ENCODE measurements at regions not wholly inside any gene's neighbourhood (a gene's known extent, or its start where the extent isn't known, plus 50 kb on each side); places are given as distances from the start of the nearest gene placed in this dataset.

DNA sequence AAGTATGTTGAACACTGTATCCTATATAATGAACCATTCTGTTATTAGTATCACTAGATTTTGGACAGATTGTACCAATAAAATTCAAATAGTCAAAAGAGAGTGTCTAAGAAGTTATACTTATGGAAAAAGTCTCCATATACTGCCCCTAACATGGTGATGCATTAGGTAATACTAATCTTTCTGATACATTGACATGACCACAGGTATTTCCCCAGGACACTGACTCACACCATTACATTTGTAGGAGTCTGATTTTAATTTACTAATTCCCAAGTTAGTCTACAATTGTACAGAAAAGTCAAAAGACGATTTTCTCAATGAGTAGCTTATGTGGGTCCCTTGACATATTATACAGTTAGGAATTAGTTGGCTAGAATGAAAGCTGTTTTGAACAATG lies 593.8 kb downstream of the ISL1 start:
- TF ChIP-seq, protein P1, sequence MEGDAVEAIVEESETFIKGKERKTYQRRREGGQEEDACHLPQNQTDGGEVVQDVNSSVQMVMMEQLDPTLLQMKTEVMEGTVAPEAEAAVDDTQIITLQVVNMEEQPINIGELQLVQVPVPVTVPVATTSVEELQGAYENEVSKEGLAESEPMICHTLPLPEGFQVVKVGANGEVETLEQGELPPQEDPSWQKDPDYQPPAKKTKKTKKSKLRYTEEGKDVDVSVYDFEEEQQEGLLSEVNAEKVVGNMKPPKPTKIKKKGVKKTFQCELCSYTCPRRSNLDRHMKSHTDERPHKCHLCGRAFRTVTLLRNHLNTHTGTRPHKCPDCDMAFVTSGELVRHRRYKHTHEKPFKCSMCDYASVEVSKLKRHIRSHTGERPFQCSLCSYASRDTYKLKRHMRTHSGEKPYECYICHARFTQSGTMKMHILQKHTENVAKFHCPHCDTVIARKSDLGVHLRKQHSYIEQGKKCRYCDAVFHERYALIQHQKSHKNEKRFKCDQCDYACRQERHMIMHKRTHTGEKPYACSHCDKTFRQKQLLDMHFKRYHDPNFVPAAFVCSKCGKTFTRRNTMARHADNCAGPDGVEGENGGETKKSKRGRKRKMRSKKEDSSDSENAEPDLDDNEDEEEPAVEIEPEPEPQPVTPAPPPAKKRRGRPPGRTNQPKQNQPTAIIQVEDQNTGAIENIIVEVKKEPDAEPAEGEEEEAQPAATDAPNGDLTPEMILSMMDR (IDR thresholded peaks at IDR 0.05; ENCODE audit: insufficient read depth, low read length, poor library complexity, severe bottlenecking), result no peak
- DNase-seq (ENCODE audit: low read depth), result no peak
- no peaks in the 10 kb centered on the region for H3K27me3 ChIP-seq (ENCODE audit: control insufficient read depth, insufficient read depth, low read length)

DNA sequence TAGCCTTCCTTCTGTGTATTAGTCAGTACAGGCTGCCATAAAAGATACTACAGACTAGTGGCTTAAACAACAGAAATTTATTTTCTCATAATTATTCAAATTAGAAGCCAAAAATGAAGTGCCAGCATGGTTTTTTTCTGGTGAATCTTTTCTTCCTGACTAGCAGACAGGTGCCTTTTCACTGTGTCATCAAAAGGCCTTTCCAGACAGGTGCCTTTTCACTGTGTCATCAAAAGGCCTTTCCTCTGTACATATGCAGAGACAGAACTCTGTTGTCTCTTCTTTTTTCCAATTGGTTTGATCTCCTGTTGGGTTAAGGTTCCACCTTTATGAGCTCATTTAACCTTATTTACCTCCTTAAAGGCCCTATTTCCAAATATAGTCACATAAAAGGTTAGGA lies 599.9 kb downstream of the ISL1 start:
- H3K36me3 ChIP-seq (ENCODE audit: control insufficient read depth, insufficient read depth, low read length), result no peaks in the 10 kb centered on the region
- H3K27me3 ChIP-seq (ENCODE audit: control insufficient read depth, insufficient read depth, low read length), result no peaks in the 10 kb centered on the region
- no peak overlapping the region for H3K4me3 ChIP-seq (ENCODE audit: low read depth, low read length)
- TF ChIP-seq, protein P1 (IDR thresholded peaks at IDR 0.05; ENCODE audit: insufficient read depth, low read length, poor library complexity, severe bottlenecking), result no peak
- no peak for DNase-seq (ENCODE audit: low read depth)

More for the DNA sequence above, 593.8 kb downstream of the ISL1 start:
- no peak overlapping the region for H3K4me3 ChIP-seq (ENCODE audit: low read depth, low read length)
- H3K36me3 ChIP-seq (ENCODE audit: control insufficient read depth, insufficient read depth, low read length), result no peaks in the 10 kb centered on the region

DNA sequence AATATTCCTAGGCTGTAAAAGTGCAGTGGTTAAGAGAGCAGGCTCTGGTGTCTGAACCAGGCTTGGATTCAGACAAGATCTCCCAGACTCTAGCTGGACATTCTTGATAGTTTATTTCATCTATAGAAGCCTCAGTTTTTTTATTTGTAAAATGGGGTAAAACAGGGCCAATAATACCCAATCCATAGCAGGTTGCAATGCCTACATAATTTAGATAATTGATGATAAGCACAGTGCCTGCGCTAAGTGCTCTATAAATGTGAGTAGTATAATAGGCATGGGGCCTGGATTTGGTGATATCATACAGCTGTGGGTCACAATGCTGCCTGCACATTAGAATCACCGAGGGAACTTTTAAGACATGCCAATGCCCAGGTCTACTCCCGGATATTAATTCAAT lies 603.5 kb downstream of the ISL1 start:
- Histone ChIP-seq H3K36me3 (ENCODE audit: control insufficient read depth, insufficient read depth, low read length) (no peaks in the 10 kb centered on the region), H3K27me3 (ENCODE audit: control insufficient read depth, insufficient read depth, low read length) (no peaks in the 10 kb centered on the region), H3K4me3 (ENCODE audit: low read depth, low read length) (no peak overlapping the region)
- no peak for DNase-seq (ENCODE audit: low read depth)
- TF ChIP-seq, protein P1 (IDR thresholded peaks at IDR 0.05; ENCODE audit: insufficient read depth, low read length, poor library complexity, severe bottlenecking), result no peak

DNA sequence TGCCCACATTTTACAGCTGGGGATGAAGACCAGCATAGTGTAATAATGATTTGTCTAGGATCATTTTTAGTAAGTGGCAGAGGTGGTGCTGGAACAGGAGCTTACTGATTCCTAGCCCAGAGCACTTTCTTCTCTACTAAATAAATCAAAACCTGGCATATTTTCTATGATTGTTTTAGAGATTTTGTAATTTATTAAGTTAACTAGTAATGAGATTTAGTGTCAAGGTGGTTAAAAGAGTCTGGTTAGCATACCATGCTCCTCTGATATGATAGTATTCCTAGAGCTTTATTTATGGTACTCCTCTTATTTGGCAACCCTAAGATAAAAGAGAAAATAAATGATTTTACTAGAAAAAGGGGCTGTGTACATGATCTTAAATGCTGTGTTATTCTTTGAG lies 604.0 kb downstream of the ISL1 start:
- TF ChIP-seq, protein P1 (IDR thresholded peaks at IDR 0.05; ENCODE audit: insufficient read depth, low read length, poor library complexity, severe bottlenecking), result no peak
- Histone ChIP-seq H3K4me3 (ENCODE audit: low read depth, low read length) (no peak overlapping the region), H3K36me3 (ENCODE audit: control insufficient read depth, insufficient read depth, low read length) (no peaks in the 10 kb centered on the region), H3K27me3 (ENCODE audit: control insufficient read depth, insufficient read depth, low read length) (no peaks in the 10 kb centered on the region)
- DNase-seq (ENCODE audit: low read depth), result no peak

DNA sequence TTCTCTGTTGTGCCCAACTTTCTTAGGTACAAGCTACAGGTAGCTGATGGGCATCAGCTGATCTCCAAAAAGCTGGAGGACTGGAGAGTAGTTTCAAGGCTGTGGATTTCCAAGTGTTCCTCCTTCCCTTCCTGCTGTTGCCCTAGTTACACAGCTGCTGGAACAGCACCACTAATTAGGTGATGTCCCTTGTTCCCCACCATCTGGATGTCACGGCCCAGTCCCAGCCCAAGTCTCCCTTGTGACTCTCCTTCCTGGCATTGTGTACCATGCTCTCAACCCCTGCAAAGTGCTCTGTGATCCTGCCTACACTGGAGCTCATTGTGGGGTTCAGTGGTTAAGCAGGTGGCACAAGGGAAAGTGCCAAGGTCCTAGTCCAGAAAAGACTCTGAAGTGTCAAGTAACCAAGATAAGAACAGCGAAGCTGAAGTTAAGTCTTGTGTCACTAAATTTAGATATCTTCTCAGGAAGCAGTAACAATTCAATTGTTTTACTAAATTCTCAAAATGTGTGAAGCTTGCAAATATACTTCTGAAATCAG lies 604.5 kb downstream of the ISL1 start:
- Histone ChIP-seq H3K4me3 (ENCODE audit: low read depth, low read length) (no peak overlapping the region), H3K27me3 (ENCODE audit: control insufficient read depth, insufficient read depth, low read length) (no peaks in the 10 kb centered on the region), H3K36me3 (ENCODE audit: control insufficient read depth, insufficient read depth, low read length) (no peaks in the 10 kb centered on the region)
- TF ChIP-seq, protein P1 (IDR thresholded peaks at IDR 0.05; ENCODE audit: insufficient read depth, low read length, poor library complexity, severe bottlenecking), result no peak
- no peak for DNase-seq (ENCODE audit: low read depth)

DNA sequence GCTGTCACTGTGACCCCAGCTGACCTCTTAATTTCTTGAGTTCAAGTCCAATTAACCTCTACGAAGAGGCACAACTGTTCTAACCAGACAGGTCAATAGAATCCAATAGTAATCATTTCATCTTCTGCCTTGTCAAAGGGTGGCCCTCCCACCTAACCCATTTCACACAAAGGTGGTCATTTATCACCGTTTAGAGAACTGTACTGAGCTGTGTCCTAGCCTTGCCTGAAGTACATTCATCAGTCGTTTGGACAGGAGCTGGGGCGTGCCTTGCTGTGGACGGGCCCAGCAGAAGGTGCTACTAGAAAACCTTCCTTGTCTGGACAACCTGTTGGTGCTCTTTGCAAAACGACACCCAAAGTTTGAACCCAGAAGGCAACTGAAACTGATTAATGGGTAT lies 605.4 kb downstream of the ISL1 start:
- TF ChIP-seq, protein P1 (IDR thresholded peaks at IDR 0.05; ENCODE audit: insufficient read depth, low read length, poor library complexity, severe bottlenecking), result no peak
- Histone ChIP-seq H3K4me3 (ENCODE audit: low read depth, low read length) (no peak overlapping the region), H3K27me3 (ENCODE audit: control insufficient read depth, insufficient read depth, low read length) (no peaks in the 10 kb centered on the region), H3K36me3 (ENCODE audit: control insufficient read depth, insufficient read depth, low read length) (no peaks in the 10 kb centered on the region)
- no peak for DNase-seq (ENCODE audit: low read depth)

Data from kidney epithelial cell (primary cell).